ENCODE measurements at regions not wholly inside any gene's neighbourhood (a gene's known extent, or its start where the extent isn't known, plus 50 kb on each side); places are given as distances from the start of the nearest gene placed in this dataset.

GRCh38 chr12:58184212-58184611, 242.8 kb downstream of the ATP23 start:
- TF ChIP-seq EP300 (IDR thresholded peaks at IDR 0.05; ENCODE audit: borderline replicate concordance in 1 of 2, low read depth in 1 of 2, low read length in 1 of 2): no peak
- no peak for TF ChIP-seq SMC3 (IDR thresholded peaks at IDR 0.05; ENCODE audit: low read depth, low read length)
- TF ChIP-seq MAX (IDR thresholded peaks at IDR 0.05; ENCODE audit: low read depth): no peak
- TF ChIP-seq CTCF (IDR thresholded peaks at IDR 0.05): no peak
- no peak for TF ChIP-seq SIN3A (IDR thresholded peaks at IDR 0.05; ENCODE audit: borderline replicate concordance, low read depth, low read length)
- TF ChIP-seq EZH2phosphoT487 (IDR thresholded peaks at IDR 0.05; ENCODE audit: borderline replicate concordance, low read depth): no peak
